RWPE2 (cell line): ENCODE measurements at regions not wholly inside any gene's neighbourhood (a gene's known extent, or its start where the extent isn't known, plus 50 kb on each side); places are given as distances from the start of the nearest gene placed in this dataset.

Experiments
- ATAC-seq: fragments of 200-7000 bp; cut with Tn5 transposase; 3 replicates; pipeline ENCODE4 v1.9.1; 2021; ENCODE audit warnings: low read depth
- DNase-seq: peaks from one replicate; pipeline ENCODE4 v3.0.0-alpha.2; 2020; ENCODE audit warnings: low spot score
- H3K27ac ChIP-seq: fragments of 450-650 bp; 2 replicates; pipeline ENCODE4 v1.5.1; 2017; ENCODE audit warnings: mild to moderate bottlenecking; ENCODE audit not compliant: poor library complexity, severe bottlenecking
- H3K27me3 ChIP-seq: fragments of 250-450 bp; sonication (Bioruptor Pico); 2 replicates; pipeline ENCODE4 v1.5.1; 2021; ENCODE audit warnings: mild to moderate bottlenecking, moderate library complexity; ENCODE audit not compliant: insufficient read depth, poor library complexity, severe bottlenecking
- H3K36me3 ChIP-seq: fragments of 250-450 bp; sonication (Bioruptor Pico); 2 replicates; pipeline ENCODE4 v1.5.1; 2020; ENCODE audit warnings: low read depth, mild to moderate bottlenecking, moderate library complexity
- H3K4me1 ChIP-seq: fragments of 250-450 bp; sonication (Bioruptor Pico); 2 replicates; pipeline ENCODE4 v1.5.1; 2021; ENCODE audit warnings: mild to moderate bottlenecking, moderate library complexity; ENCODE audit not compliant: insufficient read depth, poor library complexity, severe bottlenecking
- H3K4me3 ChIP-seq: fragments of 250-450 bp; sonication (Bioruptor Pico); 2 replicates; pipeline ENCODE4 v1.5.1; 2021; ENCODE audit warnings: mild to moderate bottlenecking, moderate library complexity; ENCODE audit not compliant: severe bottlenecking
- H3K9me3 ChIP-seq: fragments of 250-450 bp; sonication (Bioruptor Pico); 2 replicates; pipeline ENCODE4 v1.5.1; 2021; ENCODE audit warnings: mild to moderate bottlenecking, moderate library complexity; ENCODE audit not compliant: severe bottlenecking
- TF ChIP-seq, protein P1 (sequence below): fragments of 450-650 bp; IDR thresholded peaks from one replicate; pipeline ENCODE4 v1.5.1; 2017; ENCODE audit warnings: mild to moderate bottlenecking, moderate library complexity; ENCODE audit not compliant: poor library complexity, severe bottlenecking

DNA sequence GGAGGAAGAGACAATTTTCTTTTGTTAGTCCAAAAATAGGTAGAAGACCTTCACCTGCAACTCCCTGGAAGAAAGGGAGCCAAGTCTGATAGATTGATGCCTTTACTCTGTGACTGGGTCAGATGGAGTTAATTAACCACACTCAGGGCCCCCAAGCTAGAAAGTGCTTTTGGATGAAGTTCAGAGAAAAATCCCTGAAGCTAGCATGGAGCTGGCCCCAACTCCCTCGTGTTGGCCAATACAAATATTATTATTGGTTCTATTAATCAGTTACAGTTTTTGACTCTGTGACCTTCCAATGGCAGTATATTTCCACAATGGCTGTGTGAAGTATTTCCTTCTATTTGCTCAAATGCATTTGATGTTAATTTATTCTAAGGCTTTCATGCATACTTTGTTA is 1753.5 kb downstream of the EFNA5 start:
- H3K36me3 ChIP-seq = no peaks in the 10 kb centered on the region
- H3K4me1 ChIP-seq = no peaks in the 10 kb centered on the region
- TF ChIP-seq, protein P1, sequence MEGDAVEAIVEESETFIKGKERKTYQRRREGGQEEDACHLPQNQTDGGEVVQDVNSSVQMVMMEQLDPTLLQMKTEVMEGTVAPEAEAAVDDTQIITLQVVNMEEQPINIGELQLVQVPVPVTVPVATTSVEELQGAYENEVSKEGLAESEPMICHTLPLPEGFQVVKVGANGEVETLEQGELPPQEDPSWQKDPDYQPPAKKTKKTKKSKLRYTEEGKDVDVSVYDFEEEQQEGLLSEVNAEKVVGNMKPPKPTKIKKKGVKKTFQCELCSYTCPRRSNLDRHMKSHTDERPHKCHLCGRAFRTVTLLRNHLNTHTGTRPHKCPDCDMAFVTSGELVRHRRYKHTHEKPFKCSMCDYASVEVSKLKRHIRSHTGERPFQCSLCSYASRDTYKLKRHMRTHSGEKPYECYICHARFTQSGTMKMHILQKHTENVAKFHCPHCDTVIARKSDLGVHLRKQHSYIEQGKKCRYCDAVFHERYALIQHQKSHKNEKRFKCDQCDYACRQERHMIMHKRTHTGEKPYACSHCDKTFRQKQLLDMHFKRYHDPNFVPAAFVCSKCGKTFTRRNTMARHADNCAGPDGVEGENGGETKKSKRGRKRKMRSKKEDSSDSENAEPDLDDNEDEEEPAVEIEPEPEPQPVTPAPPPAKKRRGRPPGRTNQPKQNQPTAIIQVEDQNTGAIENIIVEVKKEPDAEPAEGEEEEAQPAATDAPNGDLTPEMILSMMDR = no peak
- no peak overlapping the region for H3K27ac ChIP-seq
- H3K27me3 ChIP-seq = no peaks in the 10 kb centered on the region
- DNase-seq (no peak), ATAC-seq (no peak)
- no peak overlapping the region for H3K4me3 ChIP-seq
- H3K9me3 ChIP-seq = no peaks in the 10 kb centered on the region

DNA sequence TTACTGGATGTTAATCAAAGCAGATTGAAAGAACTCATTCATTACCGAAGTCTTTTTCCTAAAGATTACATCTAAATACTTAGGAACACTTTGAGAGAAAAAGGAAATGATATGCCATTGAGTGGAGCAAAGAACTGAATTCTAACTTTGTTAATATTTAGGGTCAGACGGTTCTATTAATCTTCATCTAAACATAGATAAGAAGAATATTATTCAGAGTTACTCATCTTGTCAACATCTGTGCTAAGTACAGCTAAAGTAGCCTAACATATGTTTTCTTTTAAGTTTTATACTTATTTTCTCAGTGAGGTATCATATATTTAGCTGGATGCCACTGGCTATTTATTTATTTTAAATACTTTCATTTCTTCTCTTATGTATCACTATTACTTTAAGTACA is 1763.7 kb downstream of the EFNA5 start:
- Histone ChIP-seq H3K4me1 (no peaks in the 10 kb centered on the region), H3K36me3 (no peaks in the 10 kb centered on the region; the same call in 1 of the 2 replicates), H3K27ac (no peak overlapping the region), H3K9me3 (no peaks in the 10 kb centered on the region), H3K27me3 (peaks cover 5% of the 10 kb centered on the region), H3K4me3 (no peak overlapping the region)
- DNase-seq (no peak), ATAC-seq (no peak)
- TF ChIP-seq, protein P1 = no peak

DNA sequence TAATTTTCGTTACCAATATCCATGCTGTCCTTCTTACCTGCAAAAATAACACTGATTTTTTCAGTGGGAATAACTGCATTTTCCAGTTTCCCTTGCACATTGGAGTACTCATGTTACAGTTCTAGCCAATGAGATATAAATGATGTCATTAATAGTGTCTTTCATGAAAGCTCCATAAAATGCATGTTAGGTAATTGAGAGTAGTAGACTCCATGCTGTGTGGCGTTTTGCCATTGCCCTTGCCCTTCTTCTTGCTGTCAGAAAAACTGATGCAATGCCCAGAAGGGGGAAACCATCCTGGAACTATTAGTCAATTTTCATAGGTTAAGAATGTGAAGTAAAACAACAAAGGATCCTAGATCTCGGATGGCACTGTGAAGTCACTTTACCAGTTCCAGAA is 1765.3 kb downstream of the EFNA5 start:
- Histone ChIP-seq H3K27ac (no peak overlapping the region), H3K4me3 (no peak overlapping the region), H3K36me3 (no peaks in the 10 kb centered on the region; the same call in 1 of the 2 replicates), H3K9me3 (no peaks in the 10 kb centered on the region), H3K4me1 (no peaks in the 10 kb centered on the region), H3K27me3 (peaks cover 5% of the 10 kb centered on the region)
- ATAC-seq (no peak), DNase-seq (no peak)
- TF ChIP-seq, protein P1 = no peak

DNA sequence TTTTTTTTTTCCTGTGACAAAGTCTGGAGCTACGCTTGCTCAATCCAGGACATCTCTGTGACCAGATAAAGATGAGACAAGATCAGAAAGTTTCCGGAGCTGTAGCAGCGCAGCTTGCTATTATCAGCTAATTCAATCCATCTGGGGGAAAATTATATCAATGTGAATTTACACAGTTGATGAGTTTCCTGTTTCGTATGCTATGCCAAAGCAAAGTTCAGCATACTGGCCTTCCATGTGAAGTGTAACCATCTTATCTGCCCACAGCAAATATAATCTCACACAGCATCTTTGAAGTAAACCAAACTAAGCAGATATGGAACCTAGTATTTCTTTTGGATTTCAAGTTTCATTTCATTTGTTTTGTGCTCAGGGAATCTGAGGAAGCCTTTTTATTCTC is 1767.7 kb downstream of the EFNA5 start:
- Histone ChIP-seq H3K36me3 (no peaks in the 10 kb centered on the region; the same call in 1 of the 2 replicates), H3K4me1 (no peaks in the 10 kb centered on the region), H3K27ac (no peak overlapping the region), H3K4me3 (no peak overlapping the region), H3K9me3 (no peaks in the 10 kb centered on the region), H3K27me3 (peaks cover 2% of the 10 kb centered on the region)
- no peak for DNase-seq
- no peak for ATAC-seq
- TF ChIP-seq, protein P1 = no peak

DNA sequence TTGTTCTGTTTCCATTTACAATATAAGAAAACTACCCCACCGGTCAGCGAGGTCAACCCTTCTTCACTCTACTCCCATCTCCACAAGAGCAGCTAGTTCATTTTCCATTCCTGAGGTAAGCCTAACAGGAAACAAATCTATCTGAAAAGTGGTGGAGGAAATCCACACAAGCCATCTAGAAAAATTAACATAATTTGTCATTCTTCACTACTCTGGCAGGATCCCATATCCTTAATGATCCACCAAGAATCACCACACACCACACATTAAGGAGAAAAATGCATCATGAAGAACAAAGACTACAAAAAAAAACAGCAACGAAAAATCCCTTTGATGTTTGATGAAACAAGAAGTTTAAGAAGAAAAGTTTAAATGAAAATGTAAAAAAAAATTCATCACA is 1771.0 kb downstream of the EFNA5 start:
- Histone ChIP-seq H3K9me3 (no peaks in the 10 kb centered on the region), H3K4me1 (no peaks in the 10 kb centered on the region), H3K36me3 (no peaks in the 10 kb centered on the region), H3K27ac (no peak overlapping the region), H3K27me3 (no peaks in the 10 kb centered on the region), H3K4me3 (no peak overlapping the region)
- TF ChIP-seq, protein P1 = no peak
- ATAC-seq (no peak), DNase-seq (no peak)
